Stimulated activated naive CD8-positive, alpha-beta T cell treated with anti-CD3 and anti-CD28 coated beads, Interleukin-15, amount 100 ng/mL, for 72 hours (primary cell): ENCODE measurements at regions not wholly inside any gene's neighbourhood (a gene's known extent, or its start where the extent isn't known, plus 50 kb on each side); places are given as distances from the start of the nearest gene placed in this dataset.
"Not testable (repeated sequence)": the region's sequence is repeated elsewhere in the genome, so short reads cannot be mapped to it uniquely, and the experiment has no call there.

Source experiments
- ATAC-seq: fragments of 150-1000 bp; cut with Tn5 transposase; 2 replicates; pipeline ENCODE4 v1.10.0; 2021; ENCODE audit warnings: mild to moderate bottlenecking, moderate library complexity
- DNase-seq, 2 donors: peaks; one replicate each; pipeline ENCODE4 v3.0.0; 2021 to 2022
- H3K27ac Mint-ChIP-seq, 2 donors: one replicate each; pipeline ENCODE4 v1.8.0; 2022; ENCODE audit warnings: mild to moderate bottlenecking in 2 of 2, mixed read lengths in 2 of 2, moderate library complexity in 2 of 2
- H3K27me3 Mint-ChIP-seq: one replicate; pipeline ENCODE4 v1.8.0; 2022; ENCODE audit warnings: mixed read lengths
- H3K4me1 Mint-ChIP-seq: one replicate; pipeline ENCODE4 v1.8.0; 2022; ENCODE audit warnings: mild to moderate bottlenecking, mixed read lengths
- H3K4me3 Mint-ChIP-seq, 2 donors: one replicate each; pipeline ENCODE4 v1.8.0; 2022; ENCODE audit warnings: mild to moderate bottlenecking in 2 of 2, mixed read lengths in 2 of 2, moderate library complexity in 1 of 2
- H3K9me3 Mint-ChIP-seq, 2 donors: one replicate each; pipeline ENCODE4 v1.8.0; 2022; ENCODE audit warnings: mixed read lengths in 2 of 2

DNA sequence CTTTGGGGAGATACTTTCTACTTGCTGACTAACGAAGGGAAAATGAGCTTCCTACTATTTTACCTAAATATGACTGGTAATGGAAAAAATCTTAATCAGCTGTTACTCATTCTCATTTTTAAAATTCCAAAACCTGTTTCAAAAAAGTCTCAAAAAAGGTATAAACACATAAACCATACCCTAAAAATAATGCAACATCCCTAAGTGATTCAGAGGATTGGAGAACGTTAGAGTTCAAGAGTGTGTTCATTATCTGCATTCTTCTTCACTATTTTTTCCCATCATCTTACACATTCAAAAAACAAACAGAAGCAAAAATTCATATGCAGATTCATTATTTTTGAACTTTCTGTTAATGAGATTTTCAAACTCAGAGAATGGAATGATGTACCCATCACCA, 150.4 kb upstream of the GNAI1 start:
- no peak for DNase-seq
- Mint-ChIP-seq H3K27me3 (no peaks in the 10 kb centered on the region), H3K4me3 (no peak overlapping the region), H3K27ac (no peak overlapping the region), H3K4me1 (no peaks in the 10 kb centered on the region), H3K9me3 (no peaks in the 10 kb centered on the region)
- no peak for ATAC-seq

DNA sequence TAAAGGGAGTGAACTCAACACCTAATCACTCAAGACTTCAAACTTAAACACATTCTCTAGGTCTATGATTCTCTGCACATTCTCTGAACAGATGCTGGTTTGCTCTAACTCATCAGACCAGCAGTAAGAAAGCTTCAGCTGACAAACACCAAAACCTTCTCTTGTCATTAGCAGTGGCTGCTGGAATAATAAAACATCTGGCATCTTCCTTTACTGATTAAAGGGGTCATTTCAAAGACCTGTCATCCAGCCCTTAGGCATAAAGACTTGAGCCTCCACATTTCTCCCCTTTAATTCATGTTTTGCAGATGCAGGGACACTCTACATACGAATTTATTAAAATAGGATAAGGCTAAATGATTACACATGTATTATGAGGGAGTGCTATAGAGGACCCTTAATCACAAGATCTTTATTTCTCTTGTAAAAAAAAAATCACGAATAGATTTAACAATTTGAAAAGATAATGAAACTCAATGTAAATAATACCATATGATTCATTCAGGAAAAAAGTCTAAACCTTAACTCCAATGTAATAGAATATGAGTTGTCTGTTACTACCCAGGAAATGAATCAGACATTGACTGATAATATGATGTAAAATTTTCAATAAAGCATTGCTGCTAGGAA, 152.4 kb upstream of the GNAI1 start:
- Mint-ChIP-seq H3K27ac (no peak overlapping the region), H3K4me1 (no peaks in the 10 kb centered on the region), H3K27me3 (no peaks in the 10 kb centered on the region), H3K4me3 (no peak overlapping the region), H3K9me3 (peaks cover 0 to 5% of the 10 kb centered on the region in 2 donors)
- no peak for ATAC-seq
- DNase-seq = no peak

DNA sequence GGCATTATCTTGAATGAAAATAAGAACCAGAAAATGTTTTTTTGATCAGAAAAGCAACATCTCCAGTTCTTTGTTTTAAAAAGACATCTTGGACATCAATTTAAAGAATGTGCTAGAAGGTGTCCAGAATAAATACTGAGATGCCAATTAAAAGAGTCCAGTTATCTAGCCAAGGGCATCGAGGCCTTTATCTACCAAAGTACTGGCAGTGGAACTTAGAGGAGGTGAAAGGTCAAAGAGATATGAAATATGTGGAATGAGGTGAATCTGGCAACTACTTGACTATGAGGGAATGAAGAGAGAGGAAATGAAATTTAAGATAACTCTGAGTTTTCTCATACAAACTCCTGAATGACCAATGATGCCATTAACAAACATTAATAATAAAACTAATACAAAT, 154.3 kb upstream of the GNAI1 start:
- H3K27me3 Mint-ChIP-seq = no peaks in the 10 kb centered on the region
- peaks cover 0 to 6% of the 10 kb centered on the region in 2 donors for H3K9me3 Mint-ChIP-seq
- peaks cover 13% of the 10 kb centered on the region for H3K4me1 Mint-ChIP-seq
- H3K27ac Mint-ChIP-seq = no peak overlapping the region
- no peak overlapping the region for H3K4me3 Mint-ChIP-seq
- ATAC-seq = no peak
- no peak for DNase-seq

DNA sequence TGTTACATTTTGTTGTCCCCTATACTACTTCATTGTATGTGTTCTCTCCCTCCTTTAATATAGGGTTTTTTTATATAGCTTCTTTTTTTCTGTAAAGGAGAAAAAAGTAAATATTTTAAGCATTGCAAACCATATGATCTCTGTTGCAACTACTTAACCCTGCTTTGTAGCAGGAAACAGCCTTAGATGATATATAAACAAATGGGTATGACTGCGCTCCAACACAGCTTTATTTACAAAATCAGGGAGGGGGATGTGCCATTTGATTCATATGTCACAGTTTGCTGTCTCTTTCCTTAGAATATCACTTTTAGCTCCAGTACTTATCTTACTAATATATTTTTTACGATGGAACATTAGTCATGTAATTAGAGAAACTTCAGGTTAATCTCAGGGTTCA, 155.2 kb upstream of the GNAI1 start:
- H3K4me1 Mint-ChIP-seq = peaks cover 13% of the 10 kb centered on the region
- no peak for ATAC-seq

DNA sequence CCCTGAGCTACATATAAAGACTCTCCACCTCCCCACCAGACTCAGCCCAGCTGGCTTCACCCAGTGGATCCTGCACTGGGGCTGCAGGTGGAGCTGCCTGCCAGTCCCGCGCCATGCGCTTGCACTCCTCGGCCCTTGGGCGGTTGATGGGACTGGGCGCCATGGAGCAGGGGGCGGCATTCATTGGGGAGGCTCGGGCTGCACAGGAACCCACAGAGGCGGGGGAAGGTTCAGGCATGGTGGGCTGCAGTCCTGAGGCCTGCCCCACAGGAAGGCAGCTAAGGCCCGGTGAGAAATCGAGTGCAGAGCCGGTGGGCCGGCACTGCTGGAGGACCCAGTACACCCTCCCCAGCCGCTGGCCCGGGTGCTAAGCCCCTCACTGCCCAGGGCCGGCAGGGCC, 157.2 kb upstream of the GNAI1 start:
- H3K27ac Mint-ChIP-seq = no peak overlapping the region
- no peaks in the 10 kb centered on the region for H3K27me3 Mint-ChIP-seq
- H3K4me3 Mint-ChIP-seq = no peak overlapping the region
- peaks cover 0 to 6% of the 10 kb centered on the region in 2 donors for H3K9me3 Mint-ChIP-seq
- no peak for DNase-seq
- no peak for ATAC-seq
- peaks cover 13% of the 10 kb centered on the region for H3K4me1 Mint-ChIP-seq

More for the DNA sequence above, 155.2 kb upstream of the GNAI1 start:
- DNase-seq = no peak
- H3K27ac Mint-ChIP-seq = no peak overlapping the region
- peaks cover 0 to 6% of the 10 kb centered on the region in 2 donors for H3K9me3 Mint-ChIP-seq
- H3K4me3 Mint-ChIP-seq = no peak overlapping the region
- H3K27me3 Mint-ChIP-seq = no peaks in the 10 kb centered on the region

DNA sequence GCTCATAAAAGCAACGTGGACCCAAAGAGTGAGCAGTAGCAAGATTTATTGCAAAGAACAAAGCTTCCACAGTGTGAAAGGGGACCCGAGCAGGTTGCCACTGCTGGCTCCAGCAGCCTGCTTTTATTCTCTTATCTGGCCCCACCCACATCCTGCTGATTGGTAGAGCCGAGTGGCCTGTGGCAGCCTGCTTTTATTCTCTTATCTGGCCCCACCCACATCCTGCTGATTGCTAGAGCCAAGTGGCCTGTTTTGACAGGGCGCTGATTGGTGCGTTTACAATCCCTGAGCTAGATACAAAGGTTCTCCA, 158.0 kb upstream of the GNAI1 start:
- H3K9me3 Mint-ChIP-seq, H3K27me3 Mint-ChIP-seq: not testable (repeated sequence)
- peak; percentile 33 to 50 for DNase-seq
- Mint-ChIP-seq H3K4me1 (peaks cover 13% of the 10 kb centered on the region), H3K27ac (peak overlapping the region; percentile 34 to 92), H3K4me3 (peak overlapping the region; percentile 70 to 72)
- ATAC-seq = peak; percentile 80

DNA sequence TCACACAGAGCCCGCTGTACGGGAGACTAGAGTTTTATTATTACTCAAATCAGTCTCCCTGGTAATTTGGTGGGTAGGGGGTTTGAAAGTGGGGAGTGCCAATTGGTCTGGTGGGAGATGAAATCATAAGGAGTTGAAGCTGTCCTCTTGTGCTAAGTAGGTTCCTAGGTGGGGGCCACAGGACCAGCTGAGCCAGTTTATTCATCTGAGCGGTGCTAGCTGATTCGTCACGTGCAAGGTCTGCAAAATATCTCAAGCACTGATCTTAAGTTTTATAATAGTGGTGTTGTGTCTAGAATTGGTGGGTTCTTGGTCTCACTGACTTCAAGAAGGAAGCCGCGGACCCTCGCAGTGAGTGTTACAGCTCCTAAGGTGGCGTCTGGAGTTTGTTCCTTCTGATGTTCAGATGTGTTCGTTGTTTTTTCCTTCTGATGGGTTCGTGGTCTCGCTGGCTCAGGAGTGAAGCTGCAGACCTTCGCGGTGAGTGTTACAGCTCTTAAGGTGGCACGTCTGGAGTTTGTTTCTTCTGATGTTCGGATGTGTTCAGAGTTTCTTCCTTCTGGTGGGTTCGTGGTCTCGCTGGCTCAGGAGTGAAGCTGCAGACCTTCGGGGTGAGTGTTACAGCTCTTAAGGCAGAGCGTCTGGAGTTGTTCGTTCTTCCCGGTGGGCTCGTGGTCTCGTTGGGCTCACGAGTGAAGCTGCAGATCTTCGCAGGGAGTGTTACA, 158.5 kb upstream of the GNAI1 start:
- H3K27me3 Mint-ChIP-seq, H3K9me3 Mint-ChIP-seq, DNase-seq: not testable (repeated sequence)
- Mint-ChIP-seq H3K27ac (peak overlapping the region; percentile 34 to 92), H3K4me1 (peaks cover 13% of the 10 kb centered on the region), H3K4me3 (peak overlapping the region; percentile 70 to 72)
- ATAC-seq = peak; percentile 55

DNA sequence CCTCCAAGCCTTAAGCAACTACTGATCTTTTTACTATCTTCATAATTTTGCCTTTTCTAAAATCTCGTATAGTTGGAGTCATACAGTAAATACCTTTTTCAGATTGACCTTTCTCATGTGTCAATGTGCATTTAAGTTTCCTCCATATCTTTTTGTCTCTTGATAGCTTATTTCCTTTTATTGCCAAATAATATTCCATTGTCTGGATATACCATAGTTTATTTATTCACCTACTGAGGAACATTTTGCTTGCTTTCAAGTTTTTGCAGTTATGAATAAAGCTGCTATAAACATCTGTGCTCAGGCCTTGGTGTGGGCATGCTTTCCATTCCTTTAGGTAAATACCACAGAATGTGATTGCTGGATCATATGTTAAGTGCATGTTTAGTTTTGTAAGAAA, 161.2 kb upstream of the GNAI1 start:
- peaks cover 13% of the 10 kb centered on the region for H3K4me1 Mint-ChIP-seq
- ATAC-seq = no peak
- H3K9me3 Mint-ChIP-seq = peaks cover 0 to 6% of the 10 kb centered on the region in 2 donors
- no peaks in the 10 kb centered on the region for H3K27me3 Mint-ChIP-seq
- no peak overlapping the region for H3K4me3 Mint-ChIP-seq
- no peak overlapping the region for H3K27ac Mint-ChIP-seq
- no peak for DNase-seq

DNA sequence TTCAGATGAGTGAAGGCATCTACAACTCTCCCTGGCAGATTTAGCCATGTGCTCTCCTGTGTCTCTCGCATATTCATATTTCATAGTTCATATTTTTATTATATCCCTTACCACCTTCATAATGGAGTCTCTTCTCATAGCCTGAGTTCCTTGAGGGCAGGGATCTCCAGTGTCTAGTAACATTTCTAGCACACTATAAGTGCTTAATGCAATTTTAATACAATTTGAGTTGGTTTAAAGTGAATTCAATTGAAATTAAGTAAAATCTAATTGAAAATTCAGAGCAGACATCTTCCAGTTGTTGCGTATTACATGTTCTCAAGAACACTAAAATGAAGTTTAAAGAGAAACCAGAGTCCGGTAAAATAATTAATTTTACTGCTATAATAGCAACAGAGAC, 163.6 kb upstream of the GNAI1 start:
- Mint-ChIP-seq H3K27ac (no peak overlapping the region), H3K27me3 (no peaks in the 10 kb centered on the region), H3K4me1 (peaks cover 5% of the 10 kb centered on the region), H3K4me3 (no peak overlapping the region), H3K9me3 (no peaks in the 10 kb centered on the region)
- ATAC-seq (no peak), DNase-seq (no peak)

DNA sequence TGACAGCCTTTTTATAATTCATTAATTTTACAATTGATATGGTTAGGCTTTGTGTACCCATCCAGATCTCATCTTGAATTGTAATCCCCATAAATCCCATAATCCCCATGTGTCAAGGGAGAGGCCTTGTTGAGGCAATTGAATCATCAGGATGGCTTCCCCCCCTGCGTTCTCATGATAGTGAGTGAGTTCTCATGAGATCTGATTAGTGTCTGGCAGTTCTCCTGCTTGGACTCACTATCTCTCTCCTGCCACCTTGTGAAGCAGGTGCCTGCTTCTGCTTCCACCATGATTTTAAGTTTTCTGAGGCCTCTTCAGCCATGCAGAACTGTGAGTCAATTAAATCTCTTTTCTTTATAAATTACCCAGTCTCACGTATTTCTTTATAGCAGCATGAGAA, 165.7 kb upstream of the GNAI1 start:
- ATAC-seq = no peak
- Mint-ChIP-seq H3K9me3 (no peaks in the 10 kb centered on the region), H3K4me3 (no peak overlapping the region), H3K4me1 (no peaks in the 10 kb centered on the region), H3K27ac (peak overlapping the region in 1 of 2 donors; percentile 28), H3K27me3 (no peaks in the 10 kb centered on the region)
- no peak for DNase-seq

DNA sequence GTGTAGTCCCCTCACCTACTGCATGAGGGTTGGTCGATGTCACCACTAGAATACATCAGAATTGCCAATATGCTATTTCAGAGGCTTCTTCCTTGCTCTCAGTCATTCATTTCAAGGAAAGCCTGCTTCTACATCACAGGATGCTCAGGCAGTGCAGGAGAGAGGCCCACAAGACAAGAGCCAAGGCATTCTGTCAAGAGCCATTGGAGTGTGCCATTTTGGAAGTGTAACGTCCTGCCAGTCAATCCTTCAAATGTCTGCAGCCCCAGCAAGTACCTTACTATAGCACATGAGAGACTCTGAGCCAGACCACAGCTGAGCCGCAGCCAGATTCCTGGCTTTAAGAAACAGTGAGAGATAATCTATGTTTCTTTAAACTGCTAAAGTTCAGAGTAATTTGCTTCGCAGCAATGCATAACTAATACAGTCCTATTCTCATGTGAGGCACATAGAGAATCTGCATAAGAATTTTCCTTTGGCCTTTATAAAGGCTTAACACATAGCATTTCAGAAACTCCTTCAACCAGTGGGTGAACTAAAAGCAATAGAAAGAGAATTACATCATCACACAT, 166.5 kb upstream of the GNAI1 start:
- H3K27ac Mint-ChIP-seq = no peak overlapping the region
- no peaks in the 10 kb centered on the region for H3K9me3 Mint-ChIP-seq
- ATAC-seq (no peak), DNase-seq (no peak)
- no peaks in the 10 kb centered on the region for H3K4me1 Mint-ChIP-seq
- H3K4me3 Mint-ChIP-seq = no peak overlapping the region
- no peaks in the 10 kb centered on the region for H3K27me3 Mint-ChIP-seq

DNA sequence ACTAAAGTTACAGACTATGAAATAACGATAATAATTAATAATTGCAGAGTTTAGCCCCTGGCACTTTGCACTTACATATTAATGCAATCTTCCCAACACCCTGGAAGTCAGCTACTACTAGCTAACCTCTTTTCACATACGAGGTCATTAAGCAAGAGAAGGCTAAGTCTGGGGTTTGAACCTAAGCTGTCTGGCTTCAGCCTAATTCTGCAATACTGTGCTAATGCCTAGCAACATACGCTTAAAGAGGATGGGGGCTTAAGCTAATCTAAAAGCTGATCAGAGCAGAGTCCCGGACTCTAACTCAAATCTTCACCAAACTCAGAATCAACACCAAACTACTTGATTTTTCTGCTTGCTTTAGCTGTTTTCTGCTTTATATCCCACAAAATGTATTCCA, 168.7 kb upstream of the GNAI1 start:
- DNase-seq = no peak
- no peaks in the 10 kb centered on the region for H3K4me1 Mint-ChIP-seq
- H3K4me3 Mint-ChIP-seq = no peak overlapping the region
- ATAC-seq = no peak
- no peaks in the 10 kb centered on the region for H3K9me3 Mint-ChIP-seq
- H3K27ac Mint-ChIP-seq = no peak overlapping the region
- H3K27me3 Mint-ChIP-seq = no peaks in the 10 kb centered on the region

DNA sequence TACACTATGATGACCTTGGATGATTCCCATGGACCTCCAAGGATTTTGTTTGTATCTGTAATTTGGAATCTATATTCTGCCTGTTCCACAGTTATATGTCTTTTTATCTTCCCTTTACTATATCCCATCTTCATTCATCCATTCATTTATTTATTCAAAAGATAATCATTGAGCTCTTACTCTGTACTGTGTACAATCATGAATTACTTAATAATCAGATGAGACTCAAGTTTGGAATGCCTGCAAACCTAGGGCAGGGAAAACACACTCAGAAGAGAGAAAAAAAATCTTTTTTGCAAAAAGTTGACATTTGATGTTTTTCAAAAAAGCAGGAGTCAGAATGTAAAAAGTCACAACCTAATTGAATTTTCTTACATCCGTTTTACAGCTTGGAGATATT, 170.2 kb upstream of the GNAI1 start:
- no peak overlapping the region for H3K27ac Mint-ChIP-seq
- H3K9me3 Mint-ChIP-seq = no peaks in the 10 kb centered on the region
- ATAC-seq (no peak), DNase-seq (no peak)
- no peaks in the 10 kb centered on the region for H3K27me3 Mint-ChIP-seq
- H3K4me3 Mint-ChIP-seq = no peak overlapping the region
- H3K4me1 Mint-ChIP-seq = no peaks in the 10 kb centered on the region

DNA sequence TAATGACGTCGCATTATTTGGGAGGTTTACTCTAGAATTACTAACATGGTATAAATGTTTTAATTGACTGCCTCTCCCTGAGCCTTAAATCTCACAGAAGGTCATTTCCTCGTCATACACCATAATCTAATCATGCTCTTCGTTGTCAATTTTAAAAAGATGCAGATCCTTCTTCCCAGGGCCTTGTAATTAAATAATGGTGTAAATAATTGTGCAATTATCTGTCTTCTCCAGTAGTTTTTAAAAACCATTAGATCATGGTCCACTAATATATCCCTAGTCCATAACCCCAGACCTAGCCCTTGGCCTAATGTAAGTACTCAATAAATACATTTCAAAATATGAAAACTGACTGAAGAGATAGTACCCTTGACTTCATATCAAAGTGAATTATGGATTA, 181.5 kb upstream of the GNAI1 start:
- no peaks in the 10 kb centered on the region for H3K4me1 Mint-ChIP-seq
- no peak for ATAC-seq
- no peak for DNase-seq
- H3K4me3 Mint-ChIP-seq = no peak overlapping the region
- no peaks in the 10 kb centered on the region for H3K9me3 Mint-ChIP-seq
- H3K27ac Mint-ChIP-seq = no peak overlapping the region
- H3K27me3 Mint-ChIP-seq = no peaks in the 10 kb centered on the region

DNA sequence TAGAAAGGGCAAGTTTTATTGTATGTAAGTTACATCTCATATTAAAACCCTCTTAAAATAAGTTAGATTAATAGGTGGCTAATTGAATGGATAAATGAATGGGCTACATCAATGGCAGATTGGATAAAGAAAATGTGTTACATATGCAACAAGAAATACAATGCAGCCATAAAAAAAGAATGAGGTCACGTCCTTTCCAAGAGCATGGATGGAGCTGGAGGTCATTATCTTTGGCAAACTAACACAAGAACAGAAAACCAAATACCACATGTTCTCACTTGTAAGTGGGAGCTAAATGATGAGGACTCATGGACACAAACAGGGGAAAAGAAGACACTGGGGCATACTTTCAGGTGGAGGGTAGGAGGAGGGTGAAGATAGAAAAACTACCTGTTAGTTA, 182.2 kb upstream of the GNAI1 start:
- no peaks in the 10 kb centered on the region for H3K27me3 Mint-ChIP-seq
- peaks cover 0 to 2% of the 10 kb centered on the region in 2 donors for H3K9me3 Mint-ChIP-seq
- ATAC-seq (no peak), DNase-seq (no peak)
- H3K4me3 Mint-ChIP-seq = no peak overlapping the region
- no peaks in the 10 kb centered on the region for H3K4me1 Mint-ChIP-seq
- H3K27ac Mint-ChIP-seq = peak overlapping the region in 1 of 2 donors; percentile 17

DNA sequence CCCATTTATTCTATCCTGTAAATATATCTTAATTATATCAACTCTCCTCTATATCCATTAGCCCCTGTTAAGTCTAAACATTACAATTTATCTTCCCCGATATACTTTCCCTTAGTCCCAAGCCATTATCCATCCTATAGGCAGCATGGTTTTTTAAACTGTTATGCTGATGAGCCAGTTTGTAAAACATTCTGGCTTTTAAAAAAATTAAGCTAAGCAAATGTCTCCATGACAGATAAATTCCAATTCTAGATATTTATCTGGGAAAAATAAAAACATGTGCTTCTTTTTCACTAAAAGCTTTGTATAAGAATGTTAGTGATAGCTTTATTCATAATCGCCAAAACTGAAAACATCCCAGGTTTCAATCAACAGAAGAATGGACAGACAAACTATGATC, 183.2 kb upstream of the GNAI1 start:
- H3K9me3 Mint-ChIP-seq = peaks cover 0 to 7% of the 10 kb centered on the region in 2 donors
- H3K27ac Mint-ChIP-seq = no peak overlapping the region
- DNase-seq (no peak), ATAC-seq (no peak)
- no peaks in the 10 kb centered on the region for H3K27me3 Mint-ChIP-seq
- H3K4me1 Mint-ChIP-seq = no peaks in the 10 kb centered on the region
- no peak overlapping the region for H3K4me3 Mint-ChIP-seq
